ENCODE measurements at regions not wholly inside any gene's neighbourhood (a gene's known extent, or its start where the extent isn't known, plus 50 kb on each side); places are given as distances from the start of the nearest gene placed in this dataset.

DNA sequence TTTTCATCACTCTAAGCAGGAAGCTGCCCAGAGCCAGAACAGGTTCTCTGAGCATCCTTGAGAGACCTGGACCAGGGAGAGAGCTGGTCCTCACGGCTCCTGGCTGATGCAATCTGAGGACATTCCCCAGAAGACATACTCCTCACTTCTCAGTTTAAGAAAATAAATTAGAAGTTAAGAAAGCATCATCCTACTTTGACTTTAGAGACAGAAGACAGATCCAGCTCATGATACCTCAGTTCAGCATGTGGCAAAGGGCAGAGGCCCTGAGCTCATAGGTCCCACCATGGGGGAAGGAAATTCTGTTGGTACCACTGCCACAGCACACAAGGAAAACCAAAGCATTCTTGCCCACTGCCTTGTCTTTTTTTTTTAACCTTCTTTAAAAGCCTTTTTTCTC lies 378.1 kb upstream of the JARID2 start:
- Mint-ChIP-seq H3K4me3 (no peak overlapping the region), H3K36me3 (ENCODE audit: low read depth) (no peaks in the 10 kb centered on the region), H3K4me1 (ENCODE audit: low read depth) (peaks cover 24% of the 10 kb centered on the region), H3K27me3 (no peaks in the 10 kb centered on the region), H3K27ac (no peak overlapping the region), H3K9me3 (no peaks in the 10 kb centered on the region)
- no peak for ATAC-seq
- ChIA-PET POLR2A (interaction anchor here (0.7 to 0.8 kb wide), 2 partner anchors 9 to 10 kb away, joined by 3 read pairs; no protein-coding TSS in a partner anchor), CTCF (interaction anchor here (1.0 kb wide), 1 partner anchor 10 kb away, joined by 3 read pairs; no protein-coding TSS in a partner anchor)
- DNase-seq, result no peak
- TF ChIP-seq, protein P1, sequence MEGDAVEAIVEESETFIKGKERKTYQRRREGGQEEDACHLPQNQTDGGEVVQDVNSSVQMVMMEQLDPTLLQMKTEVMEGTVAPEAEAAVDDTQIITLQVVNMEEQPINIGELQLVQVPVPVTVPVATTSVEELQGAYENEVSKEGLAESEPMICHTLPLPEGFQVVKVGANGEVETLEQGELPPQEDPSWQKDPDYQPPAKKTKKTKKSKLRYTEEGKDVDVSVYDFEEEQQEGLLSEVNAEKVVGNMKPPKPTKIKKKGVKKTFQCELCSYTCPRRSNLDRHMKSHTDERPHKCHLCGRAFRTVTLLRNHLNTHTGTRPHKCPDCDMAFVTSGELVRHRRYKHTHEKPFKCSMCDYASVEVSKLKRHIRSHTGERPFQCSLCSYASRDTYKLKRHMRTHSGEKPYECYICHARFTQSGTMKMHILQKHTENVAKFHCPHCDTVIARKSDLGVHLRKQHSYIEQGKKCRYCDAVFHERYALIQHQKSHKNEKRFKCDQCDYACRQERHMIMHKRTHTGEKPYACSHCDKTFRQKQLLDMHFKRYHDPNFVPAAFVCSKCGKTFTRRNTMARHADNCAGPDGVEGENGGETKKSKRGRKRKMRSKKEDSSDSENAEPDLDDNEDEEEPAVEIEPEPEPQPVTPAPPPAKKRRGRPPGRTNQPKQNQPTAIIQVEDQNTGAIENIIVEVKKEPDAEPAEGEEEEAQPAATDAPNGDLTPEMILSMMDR (IDR thresholded peaks at IDR 0.05), result no peak
- intact Hi-C loops (cut with micrococcal nuclease), result no loop called here

DNA sequence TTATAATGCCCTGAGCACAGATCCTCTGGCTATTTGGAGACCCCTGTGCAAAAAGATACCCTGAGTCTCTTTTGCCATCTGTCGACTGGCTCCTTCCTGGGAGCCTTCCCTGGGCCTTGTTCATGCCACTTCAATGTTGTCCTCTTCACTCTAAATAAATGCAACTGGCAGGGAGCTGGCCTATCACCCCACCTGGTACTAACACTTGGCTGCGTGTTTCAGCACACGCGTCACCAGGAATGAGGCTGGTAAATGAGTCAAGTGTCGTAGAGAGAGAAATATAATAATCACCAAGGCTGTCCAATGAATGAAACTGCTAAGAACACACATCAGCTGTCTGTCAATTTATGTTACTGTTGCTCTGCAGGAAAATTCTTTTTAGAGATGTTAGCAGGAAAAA lies 374.6 kb upstream of the JARID2 start:
- ATAC-seq (no peak), DNase-seq (no peak)
- Mint-ChIP-seq H3K27ac (no peak overlapping the region), H3K9me3 (peaks cover 3% of the 10 kb centered on the region), H3K36me3 (ENCODE audit: low read depth) (no peaks in the 10 kb centered on the region), H3K4me1 (ENCODE audit: low read depth) (peaks cover 43% of the 10 kb centered on the region), H3K27me3 (no peaks in the 10 kb centered on the region), H3K4me3 (no peak overlapping the region)
- ChIA-PET CTCF (no interaction called here), POLR2A (interaction anchor here (1.3 kb wide), 1 partner anchor 12 kb away, joined by 3 read pairs; no protein-coding TSS in a partner anchor)
- intact Hi-C loops (cut with micrococcal nuclease), result no loop called here
- TF ChIP-seq, protein P1 (IDR thresholded peaks at IDR 0.05), result no peak

- ChIA-PET CTCF (interaction anchor here (1.6 kb wide), 1 partner anchor 11 kb away, joined by 5 read pairs; no protein-coding TSS in a partner anchor), POLR2A (interaction anchor here (0.8 to 5.3 kb wide), 5 partner anchors 9 to 180 kb away, joined by 3 to 50 read pairs (median 4); no protein-coding TSS in a partner anchor)
- peaks cover 3% of the 10 kb centered on the region for H3K9me3 Mint-ChIP-seq
- intact Hi-C loops (cut with micrococcal nuclease), result no loop called here
- TF ChIP-seq, protein P1 (IDR thresholded peaks at IDR 0.05), result no peak
- peaks cover 61% of the 10 kb centered on the region for H3K4me1 Mint-ChIP-seq (ENCODE audit: low read depth)
- no peak overlapping the region for H3K4me3 Mint-ChIP-seq
- H3K27ac Mint-ChIP-seq, result peak overlapping the region; percentile 87
- H3K36me3 Mint-ChIP-seq (ENCODE audit: low read depth), result no peaks in the 10 kb centered on the region
- DNase-seq (no peak), ATAC-seq (no peak)
- H3K27me3 Mint-ChIP-seq, result no peaks in the 10 kb centered on the region
These were observed 372.8 kb upstream of the JARID2 start for GRCh38 chr6:14873101-14873500.

DNA sequence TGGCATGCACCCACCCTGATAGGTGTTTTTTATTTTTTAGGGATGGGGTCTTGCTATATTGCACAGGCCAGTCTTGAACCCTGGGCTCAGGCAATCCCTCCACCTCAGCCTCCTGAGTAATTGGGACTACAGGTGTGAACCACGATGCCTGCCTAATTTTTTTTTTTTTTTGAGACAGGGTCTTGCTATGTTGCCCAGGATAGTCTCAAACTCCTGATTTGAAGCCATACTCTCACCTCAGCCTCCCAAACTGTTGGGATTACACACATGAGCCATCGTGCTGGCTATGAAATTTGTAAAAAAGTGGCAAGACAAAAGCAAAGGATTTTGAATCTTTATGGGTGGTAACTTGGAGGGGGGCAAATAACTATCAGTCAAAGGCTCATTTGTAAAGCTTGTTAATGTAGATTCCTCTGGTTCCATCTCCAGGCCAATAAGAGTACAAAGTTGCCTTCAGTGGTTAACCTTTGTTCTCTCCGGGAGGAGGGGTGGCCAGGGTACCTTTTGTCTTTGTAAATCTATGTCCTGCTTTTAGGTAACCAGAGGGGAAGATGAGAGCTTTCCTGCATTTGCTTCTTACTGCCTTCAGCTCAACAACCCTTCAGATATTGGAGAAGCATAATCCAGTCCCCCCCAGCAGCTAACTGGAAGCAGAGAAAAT lies 372.0 kb upstream of the JARID2 start:
- H3K4me1 Mint-ChIP-seq (ENCODE audit: low read depth), result peaks cover 69% of the 10 kb centered on the region
- no peak overlapping the region for H3K4me3 Mint-ChIP-seq
- ATAC-seq (no peak), DNase-seq (no peak)
- H3K9me3 Mint-ChIP-seq, result peaks cover 3% of the 10 kb centered on the region
- peak overlapping the region; percentile 96 for H3K27ac Mint-ChIP-seq
- ChIA-PET POLR2A (interaction anchor here (1.8 to 5.3 kb wide), 2 partner anchors 14 to 52 kb away, joined by 8 to 50 read pairs; no protein-coding TSS in a partner anchor), CTCF (interaction anchor here (1.6 kb wide), 1 partner anchor 10 kb away, joined by 5 read pairs; no protein-coding TSS in a partner anchor)
- H3K36me3 Mint-ChIP-seq (ENCODE audit: low read depth), result no peaks in the 10 kb centered on the region
- no peaks in the 10 kb centered on the region for H3K27me3 Mint-ChIP-seq
- intact Hi-C loops (cut with micrococcal nuclease), result no loop called here
- TF ChIP-seq, protein P1 (IDR thresholded peaks at IDR 0.05), result no peak

- DNase-seq (no peak), ATAC-seq (no peak)
- Mint-ChIP-seq H3K36me3 (ENCODE audit: low read depth) (no peaks in the 10 kb centered on the region), H3K4me1 (ENCODE audit: low read depth) (peaks cover 70% of the 10 kb centered on the region), H3K9me3 (peaks cover 3% of the 10 kb centered on the region), H3K27me3 (no peaks in the 10 kb centered on the region), H3K4me3 (no peak overlapping the region), H3K27ac (peak overlapping the region; percentile 96)
- ChIA-PET CTCF (interaction anchor here (0.9 kb wide), 1 partner anchor 139 kb away, joined by 3 read pairs; no protein-coding TSS in a partner anchor), POLR2A (interaction anchor here (0.6 to 5.3 kb wide), 5 partner anchors 15 to 534 kb away, joined by 3 to 50 read pairs (median 8); no protein-coding TSS in a partner anchor)
- intact Hi-C loops (cut with micrococcal nuclease), result loop anchor here (5.0 kb wide), 3 partner anchors 142 to 372 kb away; partner anchors contain the start of gene JARID2
- TF ChIP-seq, protein P1 (IDR thresholded peaks at IDR 0.05), result no peak
These were observed 370.8 kb upstream of the JARID2 start for GRCh38 chr6:14874975-14875480.
